ENCODE measurements at regions not wholly inside any gene's neighbourhood (a gene's known extent, or its start where the extent isn't known, plus 50 kb on each side); places are given as distances from the start of the nearest gene placed in this dataset.
"Not testable (repeated sequence)": the region's sequence is repeated elsewhere in the genome, so short reads cannot be mapped to it uniquely, and the experiment has no call there.

- Histone ChIP-seq H4K20me1 (ENCODE audit: insufficient read depth, low read length) (no peaks in the 10 kb centered on the region), H3K79me2 (ENCODE audit: insufficient read depth, low read length) (no peaks in the 10 kb centered on the region), H3K4me1 (ENCODE audit: insufficient read depth, low read length) (no peaks in the 10 kb centered on the region), H3K27me3 (ENCODE audit: insufficient read depth, low read length, poor library complexity) (peaks cover 3% of the 10 kb centered on the region), H2AFZ (ENCODE audit: low read depth, low read length) (no peak overlapping the region), H3K27ac (ENCODE audit: low read length) (no peak overlapping the region), H3K4me3 (ENCODE audit: low read depth in 1 of 2, low read length in 2 of 2) (no peak overlapping the region), H3K4me2 (ENCODE audit: insufficient read depth, low read length) (no peak overlapping the region), H3K9ac (ENCODE audit: low read depth, low read length) (no peak overlapping the region), H3K9me3 (ENCODE audit: insufficient read depth, low read length, severe bottlenecking) (no peaks in the 10 kb centered on the region), H3K36me3 (ENCODE audit: insufficient read depth, low read length) (no peaks in the 10 kb centered on the region)
- no peak for TF ChIP-seq EZH2 (IDR thresholded peaks at IDR 0.05; ENCODE audit: borderline replicate concordance, low read depth, low read length, severe bottlenecking)
- TF ChIP-seq CTCF (IDR thresholded peaks at IDR 0.05; ENCODE audit: borderline replicate concordance, extremely low read depth, low read length, poor library complexity, severe bottlenecking): no peak
- DNase-seq (no peak), ATAC-seq (ENCODE audit: insufficient read depth, low read depth) (no peak)
Observed at GRCh38 chr3:139112230-139112558, 67.5 kb upstream of the PRR23C start.

- no peak for TF ChIP-seq CTCF (IDR thresholded peaks at IDR 0.05; ENCODE audit: borderline replicate concordance, extremely low read depth, low read length, poor library complexity, severe bottlenecking)
- no peak for TF ChIP-seq EZH2 (IDR thresholded peaks at IDR 0.05; ENCODE audit: borderline replicate concordance, low read depth, low read length, severe bottlenecking)
Observed at GRCh38 chr3:139113231-139113992, 68.7 kb upstream of the PRR23C start.

DNA sequence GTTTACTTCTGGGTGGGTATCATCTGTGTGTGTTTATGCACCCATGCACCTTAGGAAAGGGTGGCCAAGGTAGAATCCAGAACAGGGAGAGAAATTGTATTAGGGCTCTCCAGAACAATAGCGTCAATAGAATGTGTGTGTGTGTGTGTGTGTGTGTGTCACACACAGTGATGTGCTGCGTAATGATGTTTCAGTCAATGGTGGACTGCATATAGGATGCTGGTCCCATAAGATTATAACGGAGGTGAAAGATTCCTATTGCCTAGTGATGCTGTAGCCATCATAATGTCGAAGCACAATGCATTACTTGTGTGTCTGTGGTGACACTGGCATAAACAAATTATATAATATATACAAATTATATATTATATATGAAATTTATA, 69.3 kb upstream of the PRR23C start:
- Histone ChIP-seq H3K36me3 (ENCODE audit: insufficient read depth, low read length) (no peaks in the 10 kb centered on the region), H2AFZ (ENCODE audit: low read depth, low read length) (no peak overlapping the region), H3K9me3 (ENCODE audit: insufficient read depth, low read length, severe bottlenecking) (no peaks in the 10 kb centered on the region), H3K27ac (ENCODE audit: low read length) (no peak overlapping the region), H3K4me1 (ENCODE audit: insufficient read depth, low read length) (no peaks in the 10 kb centered on the region), H3K4me2 (ENCODE audit: insufficient read depth, low read length) (no peak overlapping the region), H3K9ac (ENCODE audit: low read depth, low read length) (no peak overlapping the region), H3K79me2 (ENCODE audit: insufficient read depth, low read length) (no peaks in the 10 kb centered on the region), H4K20me1 (ENCODE audit: insufficient read depth, low read length) (no peaks in the 10 kb centered on the region), H3K4me3 (ENCODE audit: low read depth in 1 of 2, low read length in 2 of 2) (no peak overlapping the region), H3K27me3 (ENCODE audit: insufficient read depth, low read length, poor library complexity) (peaks cover 3% of the 10 kb centered on the region)
- DNase-seq (no peak), ATAC-seq (ENCODE audit: insufficient read depth, low read depth) (peak; percentile 47; the same call in 1 of the 3 replicates)
- TF ChIP-seq CTCF (IDR thresholded peaks at IDR 0.05; ENCODE audit: borderline replicate concordance, extremely low read depth, low read length, poor library complexity, severe bottlenecking) (no peak), EZH2 (IDR thresholded peaks at IDR 0.05; ENCODE audit: borderline replicate concordance, low read depth, low read length, severe bottlenecking) (no peak)

More at GRCh38 chr3:139113231-139113992, 68.7 kb upstream of the PRR23C start:
- no peak overlapping the region for H3K9ac ChIP-seq (ENCODE audit: low read depth, low read length)
- H3K4me2 ChIP-seq (ENCODE audit: insufficient read depth, low read length): no peak overlapping the region
- ATAC-seq (ENCODE audit: insufficient read depth, low read depth) (0 out of 3 replicates have a peak, but pooled peaks have one; percentile 4), DNase-seq (no peak)
- no peak overlapping the region for H3K27ac ChIP-seq (ENCODE audit: low read length)
- peaks cover 3% of the 10 kb centered on the region for H3K27me3 ChIP-seq (ENCODE audit: insufficient read depth, low read length, poor library complexity)
- no peaks in the 10 kb centered on the region for H3K79me2 ChIP-seq (ENCODE audit: insufficient read depth, low read length)
- H3K9me3 ChIP-seq (ENCODE audit: insufficient read depth, low read length, severe bottlenecking): no peaks in the 10 kb centered on the region
- no peaks in the 10 kb centered on the region for H4K20me1 ChIP-seq (ENCODE audit: insufficient read depth, low read length)
- no peaks in the 10 kb centered on the region for H3K36me3 ChIP-seq (ENCODE audit: insufficient read depth, low read length)
- no peaks in the 10 kb centered on the region for H3K4me1 ChIP-seq (ENCODE audit: insufficient read depth, low read length)
- no peak overlapping the region for H3K4me3 ChIP-seq (ENCODE audit: low read depth in 1 of 2, low read length in 2 of 2)
- no peak overlapping the region for H2AFZ ChIP-seq (ENCODE audit: low read depth, low read length)

GRCh38 chr3:139116631-139117030, 71.9 kb upstream of the PRR23C start:
- ATAC-seq (ENCODE audit: insufficient read depth, low read depth); H3K27ac ChIP-seq (ENCODE audit: low read length): not testable (repeated sequence)

More at GRCh38 chr3:139116631-139117030, 71.9 kb upstream of the PRR23C start:
- H3K9me3 ChIP-seq (ENCODE audit: insufficient read depth, low read length, severe bottlenecking); H2AFZ ChIP-seq (ENCODE audit: low read depth, low read length); H3K36me3 ChIP-seq (ENCODE audit: insufficient read depth, low read length); H3K4me1 ChIP-seq (ENCODE audit: insufficient read depth, low read length); H3K4me2 ChIP-seq (ENCODE audit: insufficient read depth, low read length); H3K79me2 ChIP-seq (ENCODE audit: insufficient read depth, low read length); DNase-seq; H3K27me3 ChIP-seq (ENCODE audit: insufficient read depth, low read length, poor library complexity); H3K4me3 ChIP-seq (ENCODE audit: low read depth in 1 of 2, low read length in 2 of 2); H3K9ac ChIP-seq (ENCODE audit: low read depth, low read length); H4K20me1 ChIP-seq (ENCODE audit: insufficient read depth, low read length): not testable (repeated sequence)

All from DND-41 (cell line).